ENCODE measurements at regions not wholly inside any gene's neighbourhood (a gene's known extent, or its start where the extent isn't known, plus 50 kb on each side); places are given as distances from the start of the nearest gene placed in this dataset.

GRCh38 chr3:25854214-25854613, 64.3 kb downstream of the OXSM start:
- H3K27me3 ChIP-seq (replicated peaks in 1 of 7): no peaks in the 10 kb centered on the region
- WGBS, 5 donors: 83 to 97% (median 93%) methylated on average over 1 of the region's 1 CpG
- H3K4me3 ChIP-seq: no peak overlapping the region
- H3K27ac ChIP-seq: no peak overlapping the region
- intact Hi-C loops (cut with DNase I; ENCODE audit: low total_unique reads): no loop called here
- no peak for DNase-seq
- H3K9me3 ChIP-seq: no peaks in the 10 kb centered on the region
- H3K4me1 ChIP-seq: no peaks in the 10 kb centered on the region
- no peaks in the 10 kb centered on the region for H3K36me3 ChIP-seq
- no peak for TF ChIP-seq POLR2AphosphoS5 (IDR thresholded peaks at IDR 0.05)
- TF ChIP-seq POLR2A (IDR thresholded peaks at IDR 0.05): no peak
- TF ChIP-seq, protein P1, sequence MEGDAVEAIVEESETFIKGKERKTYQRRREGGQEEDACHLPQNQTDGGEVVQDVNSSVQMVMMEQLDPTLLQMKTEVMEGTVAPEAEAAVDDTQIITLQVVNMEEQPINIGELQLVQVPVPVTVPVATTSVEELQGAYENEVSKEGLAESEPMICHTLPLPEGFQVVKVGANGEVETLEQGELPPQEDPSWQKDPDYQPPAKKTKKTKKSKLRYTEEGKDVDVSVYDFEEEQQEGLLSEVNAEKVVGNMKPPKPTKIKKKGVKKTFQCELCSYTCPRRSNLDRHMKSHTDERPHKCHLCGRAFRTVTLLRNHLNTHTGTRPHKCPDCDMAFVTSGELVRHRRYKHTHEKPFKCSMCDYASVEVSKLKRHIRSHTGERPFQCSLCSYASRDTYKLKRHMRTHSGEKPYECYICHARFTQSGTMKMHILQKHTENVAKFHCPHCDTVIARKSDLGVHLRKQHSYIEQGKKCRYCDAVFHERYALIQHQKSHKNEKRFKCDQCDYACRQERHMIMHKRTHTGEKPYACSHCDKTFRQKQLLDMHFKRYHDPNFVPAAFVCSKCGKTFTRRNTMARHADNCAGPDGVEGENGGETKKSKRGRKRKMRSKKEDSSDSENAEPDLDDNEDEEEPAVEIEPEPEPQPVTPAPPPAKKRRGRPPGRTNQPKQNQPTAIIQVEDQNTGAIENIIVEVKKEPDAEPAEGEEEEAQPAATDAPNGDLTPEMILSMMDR (IDR thresholded peaks at IDR 0.05 in 8 of 11, conservative IDR thresholded peaks at IDR 0.05 in 3 of 11): no peak

GRCh38 chr3:25854635-25855034, 64.7 kb downstream of the OXSM start:
- Histone ChIP-seq H3K9me3 (no peaks in the 10 kb centered on the region), H3K27ac (no peak overlapping the region), H3K4me3 (no peak overlapping the region), H3K4me1 (no peaks in the 10 kb centered on the region), H3K36me3 (no peaks in the 10 kb centered on the region), H3K27me3 (replicated peaks in 1 of 7) (no peaks in the 10 kb centered on the region)
- intact Hi-C loops (cut with DNase I; ENCODE audit: low total_unique reads): loop anchor here (5.0 kb wide), 1 partner anchor 207 kb away; no protein-coding TSS in a partner anchor
- no peak for DNase-seq
- TF ChIP-seq POLR2A (IDR thresholded peaks at IDR 0.05) (no peak), POLR2AphosphoS5 (IDR thresholded peaks at IDR 0.05) (no peak)
- TF ChIP-seq, protein P1 (IDR thresholded peaks at IDR 0.05 in 8 of 11, conservative IDR thresholded peaks at IDR 0.05 in 3 of 11): no peak
- 76 to 96% (median 86%) methylated on average over 3 of the region's 3 CpGs for WGBS, 5 donors

GRCh38 chr3:25855266-25855784, 65.4 kb downstream of the OXSM start:
- Histone ChIP-seq H3K36me3 (no peaks in the 10 kb centered on the region), H3K27ac (no peak overlapping the region), H3K9me3 (peaks cover 0 to 7% (median 0%) of the 10 kb centered on the region in 8 donors), H3K4me1 (no peaks in the 10 kb centered on the region), H3K4me3 (no peak overlapping the region), H3K27me3 (replicated peaks in 1 of 7) (no peaks in the 10 kb centered on the region)
- DNase-seq: no peak
- intact Hi-C loops (cut with DNase I; ENCODE audit: low total_unique reads): loop anchor here (5.0 kb wide), 1 partner anchor 208 kb away; no protein-coding TSS in a partner anchor
- 56 to 90% (median 73%) methylated on average over 1 of the region's 1 CpG for WGBS, 5 donors
- no peak for TF ChIP-seq POLR2AphosphoS5 (IDR thresholded peaks at IDR 0.05)
- TF ChIP-seq, protein P1 (IDR thresholded peaks at IDR 0.05 in 8 of 11, conservative IDR thresholded peaks at IDR 0.05 in 3 of 11): no peak
- TF ChIP-seq POLR2A (IDR thresholded peaks at IDR 0.05): no peak

DNA sequence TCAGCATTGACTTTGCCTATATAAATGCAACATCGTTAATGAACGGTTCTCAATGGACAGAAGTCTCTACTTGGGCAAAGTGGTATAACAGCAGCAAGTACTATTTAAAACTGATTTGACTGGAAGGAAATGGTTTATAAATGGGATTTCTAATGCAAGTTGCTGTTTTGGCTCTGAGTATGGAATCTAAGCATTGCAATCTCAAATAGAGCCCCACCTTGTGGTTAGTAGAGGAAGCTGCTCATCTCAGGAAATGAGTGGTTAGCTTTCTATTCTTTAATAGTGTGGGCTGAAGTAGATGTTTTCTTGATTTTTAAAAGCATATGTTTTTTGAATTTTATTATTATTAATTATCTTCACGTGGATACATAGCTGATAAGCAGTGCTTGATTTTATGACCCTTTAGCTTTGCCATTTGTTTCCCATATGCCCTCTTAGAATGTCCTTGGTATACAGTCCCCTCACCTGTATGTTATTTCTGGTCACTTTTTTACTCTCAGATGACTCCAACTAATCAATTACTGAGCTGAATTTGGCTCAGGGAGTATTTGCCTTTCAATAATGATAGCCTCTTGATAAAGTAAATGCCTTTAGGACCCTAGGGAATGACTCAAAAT, 67.1 kb downstream of the OXSM start:
- Histone ChIP-seq H3K27me3 (replicated peaks in 1 of 7) (no peaks in the 10 kb centered on the region), H3K4me3 (no peak overlapping the region), H3K9me3 (peaks cover 0 to 11% (median 0%) of the 10 kb centered on the region in 8 donors), H3K27ac (no peak overlapping the region), H3K36me3 (no peaks in the 10 kb centered on the region), H3K4me1 (no peaks in the 10 kb centered on the region)
- DNase-seq: no peak
- TF ChIP-seq POLR2AphosphoS5 (IDR thresholded peaks at IDR 0.05): no peak
- TF ChIP-seq, protein P1 (IDR thresholded peaks at IDR 0.05 in 8 of 11, conservative IDR thresholded peaks at IDR 0.05 in 3 of 11): peak; percentile 38 to 85 (median 73)
- intact Hi-C loops (cut with DNase I; ENCODE audit: low total_unique reads): loop anchor here (5.0 kb wide), 1 partner anchor 210 kb away; no protein-coding TSS in a partner anchor
- WGBS, 5 donors: 52 to 69% (median 58%) methylated on average over 3 of the region's 3 CpGs

Data from spleen (tissue), 11 donors.